GM21526 (cell line): ENCODE measurements at regions not wholly inside any gene's neighbourhood (a gene's known extent, or its start where the extent isn't known, plus 50 kb on each side); places are given as distances from the start of the nearest gene placed in this dataset.

Experiments used
- ATAC-seq: cut with Tn5 transposase; IDR thresholded peaks from one replicate; pipeline ENCODE4 v1.9.1; 2021; ENCODE audit warnings: moderate library complexity; ENCODE audit not compliant: unreplicated experiment, low FRiP score

- ATAC-seq = no peak
Measured at GRCh38 chr5:2143646-2144353, 261.1 kb upstream of the IRX4 start.

DNA sequence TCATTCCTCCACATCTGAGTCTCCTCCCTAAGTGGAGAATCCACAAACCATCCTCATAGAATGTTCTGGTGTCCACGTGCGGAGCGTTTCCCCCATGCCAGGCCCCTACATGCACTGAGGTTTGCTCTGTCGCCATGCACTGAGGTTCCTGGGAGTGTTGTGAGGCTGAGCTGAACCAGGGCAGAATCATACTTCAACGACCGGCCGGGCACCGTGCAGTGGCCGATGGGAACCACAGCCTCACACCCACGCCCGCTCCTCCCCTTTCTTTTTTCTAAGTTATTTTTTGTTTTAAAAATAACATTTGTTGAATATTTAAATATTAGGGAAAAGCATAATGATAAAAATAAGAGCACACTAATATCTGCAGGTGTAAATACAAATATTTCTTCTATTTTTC, 260.4 kb upstream of the IRX4 start:
- ATAC-seq = no peak

GRCh38 chr5:2142456-2142954, 259.8 kb upstream of the IRX4 start:
- ATAC-seq = no peak

DNA sequence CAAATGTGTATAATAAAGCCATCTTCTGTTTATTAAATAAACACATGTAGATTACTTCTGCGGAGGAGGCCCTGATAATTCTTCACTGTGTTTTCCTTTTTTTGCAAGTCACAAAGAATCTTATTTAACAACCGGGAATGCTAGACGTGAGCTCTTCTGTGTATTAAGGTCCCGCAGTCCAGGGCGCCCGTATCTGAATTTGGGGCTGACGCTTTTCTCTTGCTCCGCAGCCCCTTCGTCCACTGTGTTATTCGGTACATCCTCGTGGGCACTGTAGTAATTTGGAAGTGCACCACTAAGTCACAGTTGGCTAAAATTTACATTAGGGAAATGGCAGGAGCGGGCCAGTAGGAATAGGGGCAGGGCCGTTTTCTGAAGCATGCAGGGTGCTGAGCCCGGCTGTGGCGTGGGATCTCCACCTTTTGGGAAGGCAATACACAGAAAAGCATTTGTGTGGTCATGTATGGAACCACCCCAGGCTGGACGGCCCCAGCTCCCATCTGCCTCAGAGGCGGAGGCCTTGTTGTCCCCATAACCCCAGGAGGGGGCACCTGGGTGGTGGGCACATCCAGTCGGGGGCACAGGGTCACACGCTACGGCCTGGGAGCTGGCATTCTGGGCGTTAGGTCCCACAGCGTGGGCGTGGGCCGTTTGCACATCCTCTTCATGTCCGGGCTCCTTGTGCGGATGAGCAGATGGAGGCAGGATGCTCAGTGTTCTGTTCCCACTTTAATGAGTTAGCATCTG, 258.7 kb upstream of the IRX4 start:
- ATAC-seq = no peak

GRCh38 chr5:2140501-2141175, 257.9 kb upstream of the IRX4 start:
- no peak for ATAC-seq

DNA sequence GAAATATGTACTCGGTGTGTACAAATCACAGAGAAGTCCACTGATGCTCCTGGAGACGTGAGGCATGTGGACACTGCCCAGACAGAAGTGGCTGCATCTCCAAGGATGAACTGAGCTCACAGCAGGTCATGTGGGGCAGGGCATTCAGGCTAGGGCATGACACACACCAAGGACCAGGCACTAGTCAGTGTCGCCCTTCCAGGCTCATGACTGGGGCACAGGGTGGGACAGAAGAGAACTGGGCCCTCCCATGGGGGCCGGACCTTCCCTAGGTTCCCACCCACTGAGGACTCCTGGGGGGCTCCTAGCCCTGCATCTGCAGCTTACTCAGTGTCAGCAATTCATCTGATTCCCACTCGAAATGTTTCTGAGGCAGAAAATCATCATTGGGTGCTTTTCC, 256.8 kb upstream of the IRX4 start:
- ATAC-seq = no peak

GRCh38 chr5:2138896-2139295, 256.2 kb upstream of the IRX4 start:
- no peak for ATAC-seq

DNA sequence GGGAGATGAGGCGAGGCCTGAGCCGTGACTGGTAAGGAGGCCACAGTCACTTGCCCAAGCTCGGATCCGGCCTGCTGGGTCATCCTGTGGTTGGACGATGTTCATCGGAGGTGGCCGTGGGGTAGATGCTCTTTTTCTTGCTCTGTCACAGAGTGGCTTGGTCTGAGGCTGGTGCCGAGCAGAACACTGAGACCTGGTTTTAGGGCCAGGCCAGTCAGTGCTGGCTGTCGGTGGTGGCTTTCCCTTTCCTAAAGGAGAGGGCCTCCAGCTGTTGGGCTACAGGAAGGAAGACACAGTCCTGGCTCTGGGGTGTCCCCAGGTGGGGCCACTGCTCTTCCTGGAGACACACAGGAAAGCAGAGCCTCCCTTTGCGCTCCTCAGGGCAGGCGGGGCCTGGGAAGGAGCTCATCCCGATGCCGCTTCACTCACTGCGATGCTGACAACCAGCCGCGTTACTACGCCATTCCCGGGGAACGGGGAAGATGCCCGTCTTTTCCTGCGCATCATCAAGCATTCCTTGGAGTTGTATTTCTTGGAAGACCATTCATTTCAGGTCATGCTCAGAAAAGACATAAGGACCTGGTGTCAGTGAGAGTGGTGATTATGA, 254.8 kb upstream of the IRX4 start:
- no peak for ATAC-seq

- ATAC-seq = no peak
Measured at GRCh38 chr5:2136728-2137333, 254.1 kb upstream of the IRX4 start.

- ATAC-seq = no peak
Measured at GRCh38 chr5:2135833-2136232, 253.1 kb upstream of the IRX4 start.

GRCh38 chr5:2135354-2135753, 252.6 kb upstream of the IRX4 start:
- ATAC-seq = no peak

DNA sequence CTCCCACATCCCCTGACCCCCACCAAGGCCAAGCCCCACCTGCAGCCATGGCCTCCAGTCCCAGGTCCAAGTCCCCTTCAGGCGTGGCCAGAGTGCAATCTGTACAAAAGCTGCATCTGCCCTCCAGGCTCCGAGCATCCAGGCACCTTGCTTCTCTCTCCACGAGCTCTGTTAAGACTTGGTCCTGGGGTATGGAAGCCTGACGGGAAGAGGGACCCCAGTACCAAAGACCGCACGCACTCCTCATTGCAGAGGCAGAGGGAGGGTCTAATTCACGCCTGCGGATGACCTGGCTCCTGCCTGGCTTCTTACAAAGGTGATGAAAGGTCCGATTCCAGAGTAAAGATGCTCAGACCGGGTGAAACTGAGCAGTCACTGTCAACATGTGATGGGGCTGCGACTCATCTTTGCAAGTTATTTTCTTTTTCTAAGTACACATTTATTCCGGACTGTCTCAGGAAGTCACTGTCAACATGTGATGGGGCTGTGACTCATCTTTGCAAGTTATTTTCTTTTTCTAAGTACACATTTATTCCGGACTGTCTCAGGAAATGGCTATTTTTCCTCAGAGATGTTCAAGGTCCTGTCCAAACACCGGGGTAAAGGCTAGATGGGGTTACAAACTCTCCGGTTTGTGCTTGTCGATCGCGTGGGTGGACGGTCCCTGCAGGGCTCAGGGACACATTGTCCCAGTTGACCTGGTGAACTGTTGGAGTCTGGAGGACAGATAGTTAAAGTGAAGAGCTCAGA, 252.0 kb upstream of the IRX4 start:
- ATAC-seq = no peak

DNA sequence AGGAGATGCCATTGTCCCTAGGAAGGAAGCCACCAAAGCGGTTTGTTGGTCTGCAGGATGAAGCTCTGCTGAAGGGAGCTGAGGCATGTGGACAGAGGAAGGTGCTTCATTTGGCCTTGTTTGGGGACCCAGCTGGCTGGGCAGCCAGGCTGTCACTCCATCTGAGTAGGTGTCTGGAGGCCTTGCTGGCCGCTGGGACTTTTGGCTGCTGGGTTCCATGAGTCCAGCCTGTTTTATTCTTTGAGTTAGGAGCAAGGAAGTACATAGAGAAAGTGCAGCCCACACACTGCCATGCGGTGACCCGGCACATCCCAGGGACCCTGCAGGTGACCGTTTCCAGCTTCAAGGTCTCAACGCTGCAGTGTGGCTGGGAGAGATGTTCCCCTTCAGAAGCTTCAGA, 251.2 kb upstream of the IRX4 start:
- ATAC-seq = no peak

- ATAC-seq = no peak
Measured at GRCh38 chr5:2133080-2133479, 250.4 kb upstream of the IRX4 start.

DNA sequence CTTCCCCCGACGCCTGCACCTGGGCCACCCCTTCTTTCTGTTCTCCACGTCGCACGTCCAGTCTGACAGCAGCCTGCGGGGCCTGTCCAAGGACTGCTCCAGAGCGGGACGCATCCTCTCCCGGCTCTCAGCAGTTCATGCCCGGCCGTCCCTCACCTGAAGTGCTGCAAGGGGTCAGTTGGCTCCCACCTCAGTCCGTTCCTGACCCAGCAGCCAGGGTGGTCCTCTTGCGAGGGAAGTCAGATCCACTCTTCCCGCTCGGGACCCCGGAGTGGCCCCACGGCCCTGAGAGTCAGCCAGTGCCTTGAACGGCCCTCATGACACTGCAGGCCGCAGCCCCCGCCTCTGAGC, 249.7 kb upstream of the IRX4 start:
- no peak for ATAC-seq

- no peak for ATAC-seq
Measured at GRCh38 chr5:2131826-2132496, 249.2 kb upstream of the IRX4 start.

- no peak for ATAC-seq
Measured at GRCh38 chr5:2131196-2131595, 248.5 kb upstream of the IRX4 start.

DNA sequence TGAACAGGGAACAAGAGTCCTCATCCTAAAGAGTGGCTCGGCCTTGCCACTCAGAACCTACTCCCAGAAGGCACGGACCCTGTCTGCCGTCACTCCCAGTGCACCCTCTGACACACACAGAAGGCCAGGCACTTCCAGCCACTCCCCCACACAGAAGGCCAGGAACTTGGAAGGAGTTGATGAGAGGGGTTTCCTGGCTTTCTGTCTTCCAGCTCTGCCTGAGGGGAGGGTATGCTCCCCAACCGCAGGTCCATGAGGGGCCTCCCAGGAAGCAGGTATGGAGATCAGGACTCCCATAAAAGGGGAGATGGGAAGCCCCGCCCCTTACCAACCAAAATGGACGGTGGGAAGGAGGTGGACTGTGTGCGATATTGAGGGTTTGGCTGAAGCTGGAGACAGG, 247.6 kb upstream of the IRX4 start:
- ATAC-seq = no peak

DNA sequence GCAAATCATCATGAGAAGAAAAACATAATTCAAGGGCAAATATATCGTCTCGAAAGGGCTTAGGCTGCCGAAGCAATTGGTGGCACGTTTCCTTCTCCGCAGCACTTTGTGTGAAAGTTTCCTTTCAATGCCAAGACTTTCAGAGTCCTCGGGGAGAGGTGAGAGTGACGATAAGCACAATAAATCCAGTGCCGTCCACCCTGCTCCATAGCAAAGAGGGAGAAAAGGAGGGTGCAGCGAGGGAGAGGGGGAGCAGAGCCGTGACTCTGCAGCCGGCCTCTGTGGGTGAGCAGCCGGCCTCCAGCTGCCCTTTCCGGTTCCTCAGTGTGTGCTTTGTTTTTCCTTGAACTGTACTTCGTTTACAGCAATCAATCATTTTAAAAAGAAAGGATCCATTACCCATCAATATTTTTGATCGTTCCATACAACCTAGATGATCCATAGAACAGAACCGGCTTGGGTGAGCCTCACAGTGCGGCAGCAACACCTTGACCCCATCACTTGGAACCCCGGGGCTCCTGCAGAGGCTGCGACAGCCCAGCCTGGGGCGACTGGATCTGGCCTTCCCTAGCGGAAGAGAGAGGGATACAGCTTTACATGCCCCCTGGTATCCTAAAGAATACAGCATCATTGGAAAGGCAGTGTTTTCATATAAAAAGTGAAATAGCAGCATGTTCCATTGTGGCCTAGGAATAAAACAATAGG, 247.0 kb upstream of the IRX4 start:
- no peak for ATAC-seq
